ENCODE measurements at regions not wholly inside any gene's neighbourhood (a gene's known extent, or its start where the extent isn't known, plus 50 kb on each side); places are given as distances from the start of the nearest gene placed in this dataset.

- DNase-seq: no peak
Observed at GRCh38 chr5:3825531-3826451, 230.2 kb downstream of the IRX1 start.

More at GRCh38 chr5:3825531-3826451, 230.2 kb downstream of the IRX1 start:
- Histone ChIP-seq H2BK12ac (ENCODE audit: insufficient read length, low read depth, low read length) (no peak overlapping the region), H2BK20ac (ENCODE audit: low read depth, low read length, poor library complexity, severe bottlenecking) (no peak overlapping the region), H2BK15ac (ENCODE audit: low read depth, low read length) (no peak overlapping the region), H3T11ph (ENCODE audit: low read length) (no peak overlapping the region), H3K4ac (ENCODE audit: low read depth, low read length) (no peak overlapping the region), H4K5ac (ENCODE audit: insufficient read length, low read depth, low read length) (no peak overlapping the region), H2BK5ac (ENCODE audit: insufficient read length, low read length) (no peak overlapping the region), H3K4me2 (ENCODE audit: insufficient read depth, insufficient read length, low read length) (no peak overlapping the region), H4K91ac (ENCODE audit: insufficient read length, low read depth, low read length) (no peak overlapping the region), H3K18ac (ENCODE audit: insufficient read length, low read depth, low read length) (no peak overlapping the region), H3K56ac (ENCODE audit: insufficient read length, low read depth, low read length) (no peak overlapping the region), H2AFZ (ENCODE audit: low read length) (no peak overlapping the region), H4K8ac (replicated peaks; ENCODE audit: insufficient read length, low read depth, low read length) (no peak overlapping the region), H3K79me1 (ENCODE audit: insufficient read depth, low read depth, low read length, poor library complexity, severe bottlenecking) (no peaks in the 10 kb centered on the region), H2BK120ac (ENCODE audit: low read depth, low read length, poor library complexity, severe bottlenecking) (no peak overlapping the region), H3K27me3 (ENCODE audit: insufficient read depth, low read length) (no peaks in the 10 kb centered on the region), H3K4me1 (ENCODE audit: insufficient read depth, low read length) (no peaks in the 10 kb centered on the region), H3K79me2 (ENCODE audit: insufficient read depth, low read length) (no peaks in the 10 kb centered on the region), H3K9me3 (ENCODE audit: control insufficient read depth, low read depth, low read length) (no peaks in the 10 kb centered on the region), H3K9ac (ENCODE audit: extremely low read depth, insufficient read length, low read length) (no peak overlapping the region), H3K14ac (ENCODE audit: insufficient read depth, low read length) (no peak overlapping the region), H4K20me1 (ENCODE audit: control insufficient read depth, insufficient read depth, insufficient read length) (no peaks in the 10 kb centered on the region), H3K23ac (ENCODE audit: insufficient read length, low read depth, low read length) (no peak overlapping the region), H3K27ac (ENCODE audit: insufficient read length, low read depth, low read length) (no peak overlapping the region), H3K23me2 (ENCODE audit: insufficient read length, low read depth, low read length, poor library complexity, severe bottlenecking) (no peaks in the 10 kb centered on the region), H2AK5ac (ENCODE audit: insufficient read length, low read length) (no peak overlapping the region)
- Mint-ChIP-seq H3K4me1 (peaks cover 5 to 7% of the 10 kb centered on the region in 2 experiments; a peak in 3 of 4 replicates), H3K36me3 (ENCODE audit: insufficient read depth in 1 of 3, low read depth in 3 of 3) (peaks cover 0 to 3% (median 0%) of the 10 kb centered on the region in 3 experiments; a peak in 1 of 7 replicates), H3K4me3 (no peak overlapping the region), H3K9me3 (peaks cover 3 to 4% of the 10 kb centered on the region in 2 experiments; a peak in 1 of 5 replicates), H3K27me3 (ENCODE audit: low read depth) (no peaks in the 10 kb centered on the region), H3K27ac (no peak overlapping the region; a peak in 1 of 7 replicates)
- no peak for TF ChIP-seq CTCF (conservative IDR thresholded peaks at IDR 0.05)
- no CpG with 5 or more reads among the region's 12 CpGs for WGBS (ENCODE audit: extremely low coverage, insufficient read length, low lambda C conversion rate)

Data from H9 (cell line).